Common myeloid progenitor, CD34-positive (primary cell): ENCODE measurements at regions not wholly inside any gene's neighbourhood (a gene's known extent, or its start where the extent isn't known, plus 50 kb on each side); places are given as distances from the start of the nearest gene placed in this dataset.
A peak's percentile ranks its signal among the peaks of the same experiment; 100 is the strongest.

Source experiments
- CTCF ChIA-PET: fragments of 350-600 bp; sonication (Branson Sonifier 250); formaldehyde crosslinking; loops from one replicate; lab custom pipeline; 2021; ENCODE audit warnings: antibody characterized with exemption; lab: Charles Lee
- POLR2A ChIA-PET: fragments of 350-600 bp; sonication (Branson Sonifier 250); formaldehyde crosslinking; loops from one replicate; lab custom pipeline; 2021; ENCODE audit warnings: antibody characterized with exemption; lab: Charles Lee
- DNase-seq, 3 donors: peaks; one replicate each; pipeline versions ENCODE4 v3.0.0 to v3.0.0-alpha.2; 2013
- H3K27ac ChIP-seq, 2 experiments: 1 replicate in 1 of 2; 2 replicates in 1 of 2; pipeline ENCODE4 v1.7.0; 2013; ENCODE audit warnings: inconsistent platforms in 2 of 2, low read length in 2 of 2, mild to moderate bottlenecking in 2 of 2, low read depth in 1 of 2, moderate library complexity in 1 of 2; ENCODE audit not compliant: severe bottlenecking in 2 of 2, insufficient read depth in 1 of 2, poor library complexity in 1 of 2
- H3K27me3 ChIP-seq, 5 experiments: replicated peaks in 2 of 5; 1 replicate in 3 of 5; 2 replicates in 2 of 5; pipeline versions ENCODE4 v1.6.1 to v1.7.0; 2013; ENCODE audit warnings: low read length in 4 of 5, mild to moderate bottlenecking in 2 of 5, moderate library complexity in 2 of 5, inconsistent platforms in 1 of 5; ENCODE audit not compliant: insufficient read depth in 5 of 5, control insufficient read depth in 4 of 5
- H3K36me3 ChIP-seq, 4 experiments: 1 replicate in 2 of 4; 2 replicates in 2 of 4; pipeline versions ENCODE4 v1.6.1 to v1.7.0; 2013; ENCODE audit warnings: low read length in 3 of 4, control low read depth in 1 of 4, mild to moderate bottlenecking in 1 of 4; ENCODE audit not compliant: control insufficient read depth in 4 of 4, insufficient read depth in 4 of 4
- H3K4me1 ChIP-seq, 4 experiments: 1 replicate in 3 of 4; 2 replicates in 1 of 4; pipeline versions ENCODE4 v1.6.1 to v1.7.1; 2013; ENCODE audit warnings: low read length in 3 of 4, mild to moderate bottlenecking in 3 of 4, control low read depth in 1 of 4, inconsistent platforms in 1 of 4, moderate library complexity in 1 of 4; ENCODE audit not compliant: control insufficient read depth in 4 of 4, insufficient read depth in 4 of 4; ENCODE audit errors: control extremely low read depth in 1 of 4
- H3K4me3 ChIP-seq, 7 experiments: 1 replicate in 4 of 7; 2 replicates in 3 of 7; pipeline versions ENCODE4 v1.5.1 to v1.7.0; 2013; ENCODE audit warnings: mild to moderate bottlenecking in 7 of 7, low read length in 6 of 7, moderate library complexity in 6 of 7, inconsistent platforms in 2 of 7, low read depth in 2 of 7, control low read depth in 1 of 7; ENCODE audit not compliant: insufficient read depth in 4 of 7, control insufficient read depth in 1 of 7; ENCODE audit errors: extremely low read depth in 1 of 7
- H3K9me3 ChIP-seq, 5 experiments: 1 replicate in 4 of 5; 2 replicates in 1 of 5; pipeline versions ENCODE4 v1.6.1 to v1.7.1; 2013; ENCODE audit warnings: low read length in 4 of 5, mild to moderate bottlenecking in 2 of 5, inconsistent platforms in 1 of 5, low read depth in 1 of 5, moderate library complexity in 1 of 5; ENCODE audit not compliant: control insufficient read depth in 4 of 5, insufficient read depth in 2 of 5; ENCODE audit errors: control extremely low read depth in 1 of 5
- WGBS: methylation state at CpG from one replicate; pipeline ENCODE4 v1.1.5; 2013; ENCODE audit not compliant: insufficient coverage; 5-methylcytosine and 5-hydroxymethylcytosine counted together

- H3K36me3 ChIP-seq, result no peaks in the 10 kb centered on the region
- ChIA-PET CTCF (interaction anchor here (1.5 kb wide), 2 partner anchors 9 to 11 kb away, joined by 4 to 5 read pairs; no protein-coding TSS in a partner anchor), POLR2A (interaction anchor here (0.6 kb wide), 2 partner anchors 1065 to 1885 kb away, joined by 3 read pairs; no protein-coding TSS in a partner anchor)
- no peaks in the 10 kb centered on the region for H3K9me3 ChIP-seq
- WGBS, result 95% methylated on average over 7 of the region's 8 CpGs
- H3K4me1 ChIP-seq, result peaks cover 0 to 25% (median 8%) of the 10 kb centered on the region in 4 experiments
- no peak overlapping the region for H3K27ac ChIP-seq
- no peak overlapping the region for H3K4me3 ChIP-seq
- peak; percentile 16 to 79 (median 69) for DNase-seq
- no peaks in the 10 kb centered on the region for H3K27me3 ChIP-seq
These were observed 723.9 kb upstream of the ZNF385D start for GRCh38 chr3:22474706-22475445.

GRCh38 chr3:22475665-22476240, 724.7 kb upstream of the ZNF385D start:
- Histone ChIP-seq H3K36me3 (no peaks in the 10 kb centered on the region), H3K9me3 (no peaks in the 10 kb centered on the region), H3K27ac (no peak overlapping the region), H3K4me3 (no peak overlapping the region), H3K27me3 (no peaks in the 10 kb centered on the region), H3K4me1 (peaks cover 0 to 18% (median 6%) of the 10 kb centered on the region in 4 experiments)
- ChIA-PET CTCF (interaction anchor here (1.2 to 1.5 kb wide), 3 partner anchors 10 to 18 kb away, joined by 3 to 5 read pairs (median 4); no protein-coding TSS in a partner anchor), POLR2A (interaction anchor here (0.6 kb wide), 1 partner anchor 1884 kb away, joined by 3 read pairs; no protein-coding TSS in a partner anchor)
- 100% methylated on average over 2 of the region's 3 CpGs for WGBS
- no peak for DNase-seq

GRCh38 chr3:22476976-22477375, 726.0 kb upstream of the ZNF385D start:
- no peak for DNase-seq
- WGBS, result 90% methylated on average over 1 of the region's 1 CpG
- POLR2A ChIA-PET, result interaction anchor here (0.6 kb wide), 1 partner anchor 138 kb away, joined by 4 read pairs; no protein-coding TSS in a partner anchor

DNA sequence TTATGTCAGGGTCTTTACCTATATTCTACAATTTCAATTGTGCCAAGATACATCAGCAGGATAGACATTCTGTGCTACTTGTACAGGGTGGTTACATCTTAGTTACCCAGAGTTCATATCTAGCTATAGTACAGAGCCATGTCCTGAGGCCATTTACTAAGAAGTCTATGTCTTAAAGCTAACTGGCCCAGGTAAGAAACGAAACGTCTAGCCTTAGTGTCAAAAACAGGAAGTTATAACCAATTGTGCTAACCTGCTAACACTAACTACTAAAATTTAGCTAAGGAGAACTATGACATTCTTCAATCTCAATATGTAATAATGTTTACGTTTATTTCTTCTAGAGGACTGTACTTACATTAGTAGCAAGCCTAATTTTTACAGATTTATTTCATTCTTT, 717.2 kb upstream of the UBE2E2 start:
- POLR2A ChIA-PET, result no interaction called here
- no peak overlapping the region for H3K27ac ChIP-seq
- H3K4me3 ChIP-seq, result no peak overlapping the region
- no peaks in the 10 kb centered on the region for H3K9me3 ChIP-seq
- no CpG with 5 or more reads among the region's 3 CpGs for WGBS
- H3K27me3 ChIP-seq, result no peaks in the 10 kb centered on the region
- H3K36me3 ChIP-seq, result no peaks in the 10 kb centered on the region
- peaks cover 0 to 3% (median 0%) of the 10 kb centered on the region in 4 experiments for H3K4me1 ChIP-seq
- DNase-seq, result peak in 2 of 3 donors; percentile 41 to 60
- CTCF ChIA-PET, result no interaction called here

More at GRCh38 chr3:22476976-22477375, 726.0 kb upstream of the ZNF385D start:
- H3K36me3 ChIP-seq, result no peaks in the 10 kb centered on the region
- no peaks in the 10 kb centered on the region for H3K9me3 ChIP-seq
- H3K4me3 ChIP-seq, result no peak overlapping the region
- no peaks in the 10 kb centered on the region for H3K27me3 ChIP-seq
- no peak overlapping the region for H3K27ac ChIP-seq
- peaks cover 0 to 19% (median 6%) of the 10 kb centered on the region in 4 experiments for H3K4me1 ChIP-seq
- CTCF ChIA-PET, result no interaction called here

DNA sequence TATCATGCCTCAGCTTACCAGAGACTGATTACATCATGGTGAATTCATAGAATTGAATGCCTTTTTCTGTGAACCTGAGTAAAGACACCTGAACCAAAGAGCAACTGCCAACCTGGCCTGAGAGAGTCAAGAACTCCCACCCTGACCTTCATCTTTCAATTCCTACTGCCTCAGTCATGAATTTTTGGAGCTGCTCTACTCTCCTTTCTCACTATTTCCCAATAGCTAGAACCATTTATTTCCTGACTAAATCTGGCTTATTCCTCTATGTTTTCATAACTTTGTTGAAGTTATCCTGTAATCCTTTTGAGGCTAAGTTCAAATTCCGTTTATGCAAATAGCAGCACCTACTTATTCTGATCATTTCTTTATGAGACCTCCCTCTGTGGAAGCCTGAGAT, 712.4 kb upstream of the UBE2E2 start:
- POLR2A ChIA-PET, result no interaction called here

DNA sequence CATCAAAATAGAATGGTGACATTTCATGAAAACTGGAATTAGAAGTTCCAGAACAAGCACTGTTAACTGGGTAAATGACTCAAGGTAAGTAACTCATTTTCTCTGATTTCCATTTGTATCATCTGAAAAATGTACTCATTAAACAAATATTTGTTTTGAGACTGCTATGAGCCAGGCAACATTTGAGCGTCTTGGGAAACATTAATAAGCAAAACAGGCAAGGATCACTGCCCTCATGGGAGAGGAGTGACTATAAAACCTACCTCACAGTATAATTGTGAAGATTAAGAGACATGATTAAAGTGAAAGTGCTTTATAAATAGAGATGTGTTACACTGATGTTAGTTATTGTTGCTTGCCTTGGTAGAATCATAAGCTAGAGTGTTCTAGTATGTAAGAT, 711.8 kb upstream of the UBE2E2 start:
- Histone ChIP-seq H3K36me3 (no peaks in the 10 kb centered on the region), H3K27ac (no peak overlapping the region), H3K27me3 (no peaks in the 10 kb centered on the region), H3K4me3 (no peak overlapping the region), H3K4me1 (no peaks in the 10 kb centered on the region), H3K9me3 (no peaks in the 10 kb centered on the region)
- DNase-seq, result no peak
- CTCF ChIA-PET, result no interaction called here
- POLR2A ChIA-PET, result no interaction called here
- no CpG with 5 or more reads among the region's 1 CpG for WGBS

More for the DNA sequence above, 712.4 kb upstream of the UBE2E2 start:
- Histone ChIP-seq H3K27me3 (no peaks in the 10 kb centered on the region), H3K36me3 (no peaks in the 10 kb centered on the region), H3K4me3 (no peak overlapping the region), H3K27ac (no peak overlapping the region), H3K9me3 (no peaks in the 10 kb centered on the region), H3K4me1 (peaks cover 0 to 2% (median 0%) of the 10 kb centered on the region in 4 experiments)
- CTCF ChIA-PET, result interaction anchor here (1.7 kb wide), 1 partner anchor 15 kb away, joined by 4 read pairs; no protein-coding TSS in a partner anchor
- no peak for DNase-seq
- 100% methylated on average over 1 of the region's 1 CpG for WGBS

GRCh38 chr3:22492342-22492741, 710.8 kb upstream of the UBE2E2 start:
- Histone ChIP-seq H3K4me1 (no peaks in the 10 kb centered on the region), H3K36me3 (no peaks in the 10 kb centered on the region), H3K9me3 (no peaks in the 10 kb centered on the region), H3K4me3 (no peak overlapping the region), H3K27me3 (no peaks in the 10 kb centered on the region), H3K27ac (no peak overlapping the region)
- POLR2A ChIA-PET, result no interaction called here
- no CpG with 5 or more reads among the region's 2 CpGs for WGBS
- DNase-seq, result no peak
- CTCF ChIA-PET, result no interaction called here
